ENCODE measurements at regions not wholly inside any gene's neighbourhood (a gene's known extent, or its start where the extent isn't known, plus 50 kb on each side); places are given as distances from the start of the nearest gene placed in this dataset.
"Not testable (repeated sequence)": the region's sequence is repeated elsewhere in the genome, so short reads cannot be mapped to it uniquely, and the experiment has no call there.

GRCh38 chr13:80171096-80171495, 169.8 kb downstream of the SPRY2 start:
- no peak for DNase-seq

DNA sequence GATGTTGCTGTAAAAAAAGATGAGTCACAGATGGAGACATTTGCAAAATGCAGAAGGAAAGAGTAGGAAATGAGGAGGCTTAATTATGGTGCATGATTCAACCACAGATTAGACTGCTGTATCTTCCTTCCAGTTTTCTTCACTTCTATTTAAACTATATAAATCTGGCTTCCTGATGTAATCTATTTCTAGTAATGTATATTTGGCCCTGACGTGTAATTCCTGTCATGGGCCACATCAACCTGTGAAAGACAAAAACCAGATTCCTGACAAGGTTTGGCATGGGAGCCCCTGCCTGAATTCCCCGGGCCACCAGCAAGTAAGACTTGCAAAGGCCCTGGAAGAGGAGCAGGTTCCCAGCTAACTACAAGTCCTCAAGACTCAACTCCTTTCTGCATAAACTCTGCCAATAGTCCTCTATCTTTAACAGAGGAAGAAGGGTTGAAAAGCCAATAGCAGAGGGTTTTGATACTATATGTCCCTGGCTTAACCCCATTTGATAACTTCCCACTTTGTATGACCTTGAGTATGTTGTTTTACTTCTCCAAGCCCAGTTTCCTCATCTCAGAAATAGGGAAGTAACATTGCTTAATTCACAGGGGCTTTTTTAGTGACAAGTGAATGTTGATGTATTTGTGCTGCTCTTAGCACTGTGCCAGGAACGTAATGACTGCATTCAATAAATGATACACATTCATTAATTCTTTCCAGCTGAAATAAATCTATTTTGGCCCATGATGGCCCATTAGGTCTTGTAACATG, 172.7 kb downstream of the SPRY2 start:
- no peak for DNase-seq

- no peak for DNase-seq
Observed at GRCh38 chr13:80166352-80166751, 174.6 kb downstream of the SPRY2 start.

DNA sequence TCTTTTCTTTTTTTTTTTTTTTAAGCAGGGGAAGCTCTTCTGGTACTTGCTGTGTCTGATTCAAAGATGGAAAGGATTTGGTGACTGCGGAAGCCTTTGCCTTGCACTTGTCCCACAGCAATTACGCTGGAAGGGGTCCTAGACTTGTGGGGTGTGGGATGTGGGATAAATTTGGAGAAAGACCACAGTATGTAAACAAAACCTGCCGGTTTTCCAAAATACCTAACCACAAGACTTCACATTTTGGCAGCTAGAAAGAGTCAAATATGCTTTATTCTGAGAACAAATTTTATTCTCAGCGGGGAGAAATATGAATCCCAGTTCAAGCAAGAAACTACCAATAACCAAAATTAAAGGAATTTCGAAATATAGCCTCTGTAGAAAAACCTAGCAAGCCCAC, 176.5 kb downstream of the SPRY2 start:
- no peak for DNase-seq

DNA sequence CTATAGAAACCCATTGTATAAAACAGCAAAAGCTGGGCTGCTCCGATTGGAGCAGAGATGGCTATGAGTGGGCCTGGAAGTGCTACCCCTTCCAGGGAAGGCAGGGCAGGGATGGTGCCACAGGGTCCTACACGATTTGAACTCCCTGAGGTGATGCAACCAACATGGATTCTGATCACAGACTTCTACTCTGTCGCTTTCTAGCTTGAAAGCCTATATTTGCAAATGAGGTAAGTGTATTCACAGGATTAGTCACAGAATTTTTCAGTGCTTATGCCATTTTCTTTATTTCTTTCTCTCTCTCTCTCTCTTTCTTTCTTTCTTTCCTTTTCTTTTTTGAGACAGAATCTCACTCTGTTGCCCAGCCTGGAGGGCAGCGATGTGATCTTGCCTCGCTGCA, 179.0 kb downstream of the SPRY2 start:
- DNase-seq = no peak

GRCh38 chr13:80161219-80161618, 179.7 kb downstream of the SPRY2 start:
- no peak for DNase-seq

GRCh38 chr13:80160110-80160509, 180.8 kb downstream of the SPRY2 start:
- DNase-seq = no peak

- no peak for DNase-seq
Observed at GRCh38 chr13:80157261-80157932, 183.5 kb downstream of the SPRY2 start.

DNA sequence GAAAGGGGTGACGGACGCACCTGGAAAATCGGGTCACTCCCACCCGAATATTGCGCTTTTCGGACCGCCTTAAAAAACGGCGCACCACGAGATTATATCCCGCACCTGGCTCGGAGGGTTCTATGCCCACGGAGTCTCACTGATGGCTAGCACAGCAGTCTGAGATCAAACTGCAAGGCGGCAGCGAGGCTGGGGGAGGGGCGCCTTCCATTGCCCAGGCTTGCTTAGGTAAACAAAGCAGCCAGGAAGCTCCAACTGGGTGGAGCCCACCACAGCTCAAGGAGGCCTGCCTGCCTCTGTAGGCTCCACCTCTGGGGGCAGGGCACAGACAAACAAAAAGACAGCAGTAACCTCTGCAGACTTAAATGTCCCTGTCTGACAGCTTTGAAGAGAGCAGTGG, 188.8 kb downstream of the SPRY2 start:
- not testable (repeated sequence) for DNase-seq

GRCh38 chr13:80151016-80151415, 189.9 kb downstream of the SPRY2 start:
- DNase-seq = no peak

DNA sequence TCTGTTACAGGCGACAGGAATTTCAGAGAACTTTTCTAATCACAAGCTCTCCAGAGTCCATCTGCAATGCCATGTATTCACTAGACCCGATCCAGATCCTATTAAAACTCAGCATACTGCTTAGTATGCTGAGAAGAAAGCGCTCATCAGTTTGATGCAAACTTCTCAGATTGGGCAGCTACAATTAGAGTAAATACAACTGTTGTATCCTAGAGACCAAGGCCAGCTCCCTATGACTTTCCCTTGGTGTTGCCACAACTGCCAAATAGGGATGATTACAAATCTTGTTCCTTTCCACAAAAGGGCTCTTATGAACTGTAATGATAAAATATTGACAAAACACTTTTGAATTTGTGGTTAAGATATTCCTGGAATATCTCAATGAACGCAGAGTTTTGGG, 191.2 kb downstream of the SPRY2 start:
- DNase-seq = no peak

DNA sequence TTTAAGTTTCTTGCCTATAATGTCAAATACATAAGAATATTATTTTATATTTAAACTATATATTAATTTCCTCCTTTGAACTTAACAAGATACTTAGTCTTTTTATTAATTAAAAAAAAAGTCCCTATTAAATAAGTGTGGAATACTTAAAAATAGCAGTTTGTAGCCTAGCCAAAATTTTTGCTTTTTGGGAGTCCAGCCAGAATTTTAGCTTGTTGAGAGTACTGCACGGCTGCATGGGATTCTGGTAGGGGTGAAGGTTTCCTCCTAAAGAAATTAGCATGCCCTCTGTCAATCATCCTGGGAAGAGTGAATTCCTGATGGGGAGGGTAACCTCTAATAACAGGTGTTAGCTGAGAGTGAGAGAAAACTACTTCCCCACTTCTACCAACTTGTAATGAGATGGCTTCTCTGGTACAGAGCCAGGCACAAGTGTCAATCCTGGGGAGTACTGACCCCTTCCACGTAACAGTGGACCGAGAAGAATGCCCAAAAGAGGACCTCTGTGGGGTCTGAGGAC, 195.7 kb downstream of the SPRY2 start:
- DNase-seq = no peak

DNA sequence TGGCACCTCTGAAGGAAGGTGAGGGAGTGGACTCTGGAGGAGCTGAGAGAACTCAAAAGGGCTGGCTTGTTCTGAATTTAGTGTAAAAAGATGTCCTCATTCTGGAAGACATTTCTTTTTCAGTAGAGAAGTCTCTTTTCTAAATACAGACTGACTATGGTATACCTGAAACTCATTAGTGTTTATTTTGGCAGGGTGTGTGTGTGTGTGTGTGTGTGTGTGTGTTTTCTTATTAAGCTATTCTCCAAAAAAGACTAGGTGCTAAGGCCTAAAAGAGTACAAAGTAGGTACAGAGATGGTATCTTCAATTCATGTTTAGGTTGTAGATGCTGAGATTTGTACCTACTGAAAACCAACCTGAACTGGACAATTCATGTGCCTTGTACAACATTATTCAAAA, 196.4 kb downstream of the SPRY2 start:
- DNase-seq = no peak

GRCh38 chr13:80141123-80141849, 199.6 kb downstream of the SPRY2 start:
- DNase-seq = no peak

DNA sequence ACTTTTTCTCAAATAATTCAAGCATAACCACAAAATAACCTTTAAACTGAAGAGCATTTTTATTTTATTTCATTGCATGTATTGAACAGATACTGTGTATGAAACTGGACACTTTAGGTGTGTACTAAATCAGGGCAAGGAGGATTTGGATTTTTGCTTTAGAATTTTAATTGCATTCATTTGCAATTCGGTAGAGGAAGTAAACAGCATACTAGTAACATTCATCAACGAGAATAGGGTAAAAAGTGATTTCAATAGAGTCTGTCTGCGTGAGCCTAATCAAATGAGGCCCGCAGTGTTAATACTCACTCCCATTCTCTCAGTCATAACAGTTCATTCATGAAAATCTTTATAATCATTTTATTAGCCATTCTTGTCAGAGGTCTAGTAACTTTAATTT, 200.2 kb downstream of the SPRY2 start:
- no peak for DNase-seq

DNA sequence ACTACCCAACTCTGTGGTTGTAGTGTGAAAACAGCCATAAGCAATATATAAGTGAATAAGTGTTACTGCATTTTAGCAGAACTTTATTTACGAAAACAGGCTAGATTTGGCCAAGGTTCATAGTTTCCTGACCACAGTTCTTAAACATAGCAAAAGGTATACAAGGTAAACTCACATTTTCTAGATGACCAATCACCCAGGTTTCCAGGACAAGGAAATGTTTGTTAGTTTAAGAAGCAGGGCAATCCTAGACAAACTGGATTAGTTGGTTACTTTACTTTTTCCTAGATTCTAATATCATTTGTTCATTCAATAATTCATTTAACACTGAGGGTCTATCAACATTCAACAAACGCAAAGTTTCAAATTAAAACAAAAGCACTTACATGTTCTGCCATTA, 201.7 kb downstream of the SPRY2 start:
- no peak for DNase-seq

GRCh38 chr13:80137994-80138393, 202.9 kb downstream of the SPRY2 start:
- DNase-seq = no peak

GRCh38 chr13:80134346-80134745, 206.6 kb downstream of the SPRY2 start:
- no peak for DNase-seq

GRCh38 chr13:80133631-80134261, 207.2 kb downstream of the SPRY2 start:
- no peak for DNase-seq

GRCh38 chr13:80132741-80133601, 208.0 kb downstream of the SPRY2 start:
- no peak for DNase-seq

DNA sequence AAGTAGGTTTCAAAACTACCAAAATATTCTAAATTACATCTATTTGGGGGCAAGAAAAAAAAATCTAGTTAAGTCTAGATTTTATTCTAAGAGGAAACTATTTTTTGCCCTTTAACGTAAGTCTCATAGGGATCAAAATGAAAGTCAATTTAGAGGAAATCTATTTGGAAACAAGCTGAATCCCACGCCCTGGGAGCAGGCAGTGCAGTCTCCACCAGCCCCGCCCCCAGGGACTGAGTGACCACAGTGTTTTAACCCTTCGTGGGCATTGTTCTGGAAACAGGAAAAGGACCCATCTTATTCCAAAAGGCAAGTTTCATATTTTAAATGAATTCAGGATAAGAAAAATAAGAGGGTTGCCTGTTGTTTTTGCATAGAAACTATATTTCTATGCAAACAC, 209.7 kb downstream of the SPRY2 start:
- DNase-seq = no peak

- DNase-seq = no peak
Observed at GRCh38 chr13:80126389-80127068, 214.4 kb downstream of the SPRY2 start.
